A549 (cell line): ENCODE measurements at regions not wholly inside any gene's neighbourhood (a gene's known extent, or its start where the extent isn't known, plus 50 kb on each side); places are given as distances from the start of the nearest gene placed in this dataset.

Experiments
- ATAC-seq, 2 experiments: fragments of 200-7000 bp in 1 of 2; fragments of >200 bp in 1 of 2; cut with Nextera tagmentation in 1 of 2; cut with Tn5 transposase in 1 of 2; 3 replicates each; pipeline versions ENCODE4 v1.8.0 to v1.9.1; 2018 to 2020; ENCODE audit warnings: mild to moderate bottlenecking in 1 of 2, moderate library complexity in 1 of 2
- CTCF ChIA-PET: fragments of 300-600 bp; sonication (Branson Sonifier 250); formaldehyde crosslinking; extraction: SDS; loops from one replicate; lab custom pipeline; 2021; ENCODE audit warnings: antibody characterized with exemption, inconsistent platforms; lab: Yijun Ruan, JAX
- POLR2A ChIA-PET: fragments of 350-600 bp; formaldehyde crosslinking; extraction: SDS; loops from one replicate; lab custom pipeline; 2021; ENCODE audit warnings: antibody characterized with exemption, inconsistent platforms; lab: Yijun Ruan, JAX
- DNase-seq, 2 experiments: peaks; one replicate each; pipeline versions ENCODE4 v3.0.0 to v3.0.0-alpha.2; 2011 to 2016; ENCODE audit warnings: low read depth in 1 of 2, low spot score in 1 of 2
- FAIRE-seq: peaks from 2 replicates; lab custom pipeline; 2011; peaks lifted over from hg19 to GRCh38; lab: Jason Lieb, UNC
- H3K27ac ChIP-seq, 2 experiments: fragments of >200 bp; sonication (Bioruptor Twin); formaldehyde crosslinking; 3 replicates each; pipeline ENCODE4 v1.5.1; 2016 to 2017
- H3K4me1 ChIP-seq: fragments of >200 bp; sonication (Bioruptor Twin); formaldehyde crosslinking; 3 replicates; pipeline ENCODE4 v1.6.1; 2016
- H3K4me2 ChIP-seq: fragments of >200 bp; sonication (Bioruptor Twin); formaldehyde crosslinking; 3 replicates; pipeline ENCODE4 v1.6.1; 2016
- H3K4me3 ChIP-seq: fragments of >200 bp; sonication (Bioruptor Twin); formaldehyde crosslinking; 3 replicates; pipeline ENCODE4 v1.5.1; 2016
- H3K9me3 ChIP-seq: fragments of >200 bp; sonication (Bioruptor Twin); formaldehyde crosslinking; 3 replicates; pipeline ENCODE4 v1.6.1; 2016
- CBX8 ChIP-seq: fragments of 200-600 bp; sonication (generic); IDR thresholded peaks from 2 replicates; pipeline ENCODE4 v1.6.1; 2016
- EP300 ChIP-seq, 2 experiments: fragments of >200 bp; sonication (Bioruptor Twin); formaldehyde crosslinking; IDR thresholded peaks; 2 replicates in 1 of 2; 3 replicates in 1 of 2; pipeline ENCODE4 v1.6.1; 2016 to 2017
- JUN ChIP-seq, 2 experiments: fragments of >200 bp; sonication (Bioruptor Twin); formaldehyde crosslinking; IDR thresholded peaks; 2 replicates in 1 of 2; 3 replicates in 1 of 2; pipeline ENCODE4 v1.6.1; 2016 to 2017
- KDM5A ChIP-seq: fragments of 200-600 bp; sonication (generic); IDR thresholded peaks from 2 replicates; pipeline ENCODE4 v1.6.1; 2016; ENCODE audit warnings: antibody characterized with exemption, mild to moderate bottlenecking
- MAFK ChIP-seq: fragments of 450-650 bp; IDR thresholded peaks from 2 replicates; pipeline ENCODE4 v1.6.1; 2014; ENCODE audit not compliant: partially characterized antibody
- POLR2AphosphoS2 ChIP-seq: conservative IDR thresholded peaks from 2 replicates; pipeline ENCODE4 v1.6.1; 2012; ENCODE audit warnings: low read length, improper control_type of control experiment, inconsistent platforms
- RCOR1 ChIP-seq: fragments of 150-350 bp; IDR thresholded peaks from 2 replicates; pipeline ENCODE4 v1.6.1; 2014; ENCODE audit warnings: antibody characterized with exemption, low read length, low read depth
- RNF2 ChIP-seq: fragments of 200-600 bp; sonication (generic); IDR thresholded peaks from 2 replicates; pipeline ENCODE4 v1.6.1; 2016; ENCODE audit warnings: low read depth, mild to moderate bottlenecking, antibody characterized with exemption, moderate library complexity, borderline replicate concordance
- SMC3 ChIP-seq: fragments of >200 bp; sonication (Bioruptor Twin); formaldehyde crosslinking; IDR thresholded peaks from 3 replicates; pipeline ENCODE4 v1.6.1; 2018; ENCODE audit warnings: inconsistent platforms
- SREBF2 ChIP-seq: fragments of 450-650 bp; IDR thresholded peaks from 2 replicates; pipeline ENCODE4 v1.6.1; 2014; ENCODE audit warnings: mild to moderate bottlenecking, moderate library complexity
- ZC3H11A ChIP-seq: fragments of 450-650 bp; IDR thresholded peaks from 2 replicates; pipeline ENCODE4 v1.6.1; 2014; ENCODE audit warnings: antibody characterized with exemption, mild to moderate bottlenecking
- ZFP36 ChIP-seq: fragments of 450-650 bp; IDR thresholded peaks from 2 replicates; pipeline ENCODE4 v1.6.1; 2014; ENCODE audit warnings: borderline replicate concordance; ENCODE audit not compliant: partially characterized antibody
- ZNF302 ChIP-seq: fragments of 250-450 bp; sonication (Bioruptor Pico); IDR thresholded peaks from 2 replicates; pipeline ENCODE4 v1.9.0; 2021; ENCODE audit warnings: inconsistent platforms, mild to moderate bottlenecking, moderate library complexity
- WGBS: methylation state at CpG from one replicate; pipeline ENCODE4 v1.1.6; 2017; ENCODE audit errors: missing lambda C conversion rate; 5-methylcytosine and 5-hydroxymethylcytosine counted together
- TF ChIP-seq, protein P1 (sequence below): fragments of 150-350 bp; IDR thresholded peaks from 2 replicates; pipeline ENCODE4 v1.6.1; 2014; ENCODE audit warnings: low read depth, mild to moderate bottlenecking, low read length
- TF ChIP-seq, protein P2 (sequence below): fragments of 200-600 bp; sonication (generic); IDR thresholded peaks from 2 replicates; pipeline ENCODE4 v1.6.1; 2016; ENCODE audit warnings: antibody characterized with exemption, mild to moderate bottlenecking, moderate library complexity
- TF ChIP-seq, protein P3 (sequence below): fragments of >200 bp; sonication (Bioruptor Twin); formaldehyde crosslinking; IDR thresholded peaks from 3 replicates; pipeline ENCODE4 v1.6.1; 2016
- TF ChIP-seq, protein P4 (sequence below): IDR thresholded peaks from 2 replicates; pipeline ENCODE4 v1.6.1; 2012
- TF ChIP-seq, protein P5 (sequence below): IDR thresholded peaks from 2 replicates; pipeline ENCODE4 v1.6.1; 2012
- TF ChIP-seq, protein P6 (sequence below): fragments of >200 bp; sonication (Bioruptor Twin); formaldehyde crosslinking; IDR thresholded peaks from 3 replicates; pipeline ENCODE4 v1.5.1; 2016
- TF ChIP-seq, protein P7 (sequence below): fragments of 450-650 bp; IDR thresholded peaks from 2 replicates; pipeline ENCODE4 v1.6.1; 2014; ENCODE audit warnings: antibody characterized with exemption

DNA sequence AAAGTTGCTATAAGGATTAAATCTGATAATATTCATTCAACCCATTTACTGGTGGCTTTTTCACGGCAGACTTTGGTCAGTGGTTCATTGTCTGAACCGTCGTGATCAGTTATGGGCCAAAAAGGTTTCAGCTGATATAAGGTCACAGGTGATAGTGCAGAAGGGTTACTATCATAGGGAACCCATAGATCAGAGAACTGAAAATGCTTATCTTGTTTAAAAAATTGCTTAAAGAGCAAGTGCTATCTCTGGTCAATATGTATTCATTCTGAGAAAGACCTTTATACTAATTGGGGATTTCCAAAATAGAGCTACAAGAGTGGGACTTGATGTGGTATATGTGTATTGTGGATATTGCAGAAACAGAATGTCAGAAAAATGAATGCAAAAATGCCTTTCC, 147.8 kb upstream of the SEMA3E start:
- no peak for TF ChIP-seq KDM5A
- TF ChIP-seq, protein P1, sequence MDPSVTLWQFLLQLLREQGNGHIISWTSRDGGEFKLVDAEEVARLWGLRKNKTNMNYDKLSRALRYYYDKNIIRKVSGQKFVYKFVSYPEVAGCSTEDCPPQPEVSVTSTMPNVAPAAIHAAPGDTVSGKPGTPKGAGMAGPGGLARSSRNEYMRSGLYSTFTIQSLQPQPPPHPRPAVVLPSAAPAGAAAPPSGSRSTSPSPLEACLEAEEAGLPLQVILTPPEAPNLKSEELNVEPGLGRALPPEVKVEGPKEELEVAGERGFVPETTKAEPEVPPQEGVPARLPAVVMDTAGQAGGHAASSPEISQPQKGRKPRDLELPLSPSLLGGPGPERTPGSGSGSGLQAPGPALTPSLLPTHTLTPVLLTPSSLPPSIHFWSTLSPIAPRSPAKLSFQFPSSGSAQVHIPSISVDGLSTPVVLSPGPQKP = no peak
- TF ChIP-seq, protein P2, sequence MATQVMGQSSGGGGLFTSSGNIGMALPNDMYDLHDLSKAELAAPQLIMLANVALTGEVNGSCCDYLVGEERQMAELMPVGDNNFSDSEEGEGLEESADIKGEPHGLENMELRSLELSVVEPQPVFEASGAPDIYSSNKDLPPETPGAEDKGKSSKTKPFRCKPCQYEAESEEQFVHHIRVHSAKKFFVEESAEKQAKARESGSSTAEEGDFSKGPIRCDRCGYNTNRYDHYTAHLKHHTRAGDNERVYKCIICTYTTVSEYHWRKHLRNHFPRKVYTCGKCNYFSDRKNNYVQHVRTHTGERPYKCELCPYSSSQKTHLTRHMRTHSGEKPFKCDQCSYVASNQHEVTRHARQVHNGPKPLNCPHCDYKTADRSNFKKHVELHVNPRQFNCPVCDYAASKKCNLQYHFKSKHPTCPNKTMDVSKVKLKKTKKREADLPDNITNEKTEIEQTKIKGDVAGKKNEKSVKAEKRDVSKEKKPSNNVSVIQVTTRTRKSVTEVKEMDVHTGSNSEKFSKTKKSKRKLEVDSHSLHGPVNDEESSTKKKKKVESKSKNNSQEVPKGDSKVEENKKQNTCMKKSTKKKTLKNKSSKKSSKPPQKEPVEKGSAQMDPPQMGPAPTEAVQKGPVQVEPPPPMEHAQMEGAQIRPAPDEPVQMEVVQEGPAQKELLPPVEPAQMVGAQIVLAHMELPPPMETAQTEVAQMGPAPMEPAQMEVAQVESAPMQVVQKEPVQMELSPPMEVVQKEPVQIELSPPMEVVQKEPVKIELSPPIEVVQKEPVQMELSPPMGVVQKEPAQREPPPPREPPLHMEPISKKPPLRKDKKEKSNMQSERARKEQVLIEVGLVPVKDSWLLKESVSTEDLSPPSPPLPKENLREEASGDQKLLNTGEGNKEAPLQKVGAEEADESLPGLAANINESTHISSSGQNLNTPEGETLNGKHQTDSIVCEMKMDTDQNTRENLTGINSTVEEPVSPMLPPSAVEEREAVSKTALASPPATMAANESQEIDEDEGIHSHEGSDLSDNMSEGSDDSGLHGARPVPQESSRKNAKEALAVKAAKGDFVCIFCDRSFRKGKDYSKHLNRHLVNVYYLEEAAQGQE = no peak

DNA sequence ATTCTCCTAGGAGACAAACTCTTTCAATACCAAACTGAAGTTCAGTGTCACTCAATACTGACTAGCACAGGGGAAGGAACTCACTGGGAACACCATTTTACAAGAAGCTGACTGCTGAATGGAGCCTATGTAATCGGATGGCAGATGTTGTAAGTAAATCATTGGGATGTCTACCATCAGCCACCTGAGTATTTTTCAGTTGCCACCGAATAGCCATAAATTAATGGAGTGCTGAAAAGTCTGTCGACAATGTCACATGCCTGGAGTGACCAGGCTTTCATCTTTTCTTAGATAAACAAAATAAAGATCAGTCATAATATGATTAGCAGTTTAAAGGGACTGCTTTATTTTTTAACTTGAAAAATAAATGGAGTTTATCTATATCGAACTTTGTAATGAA, 145.9 kb upstream of the SEMA3E start:
- TF ChIP-seq JUN (IDR thresholded peaks at IDR 0.05) (no peak), SMC3 (no peak), ZNF302 (CRISPR knock-in tag) (no peak), RNF2 (no peak), RCOR1 (no peak), POLR2AphosphoS2 (no peak), SREBF2 (no peak), ZC3H11A (no peak), EP300 (IDR thresholded peaks at IDR 0.05) (no peak)
- TF ChIP-seq, protein P3, sequence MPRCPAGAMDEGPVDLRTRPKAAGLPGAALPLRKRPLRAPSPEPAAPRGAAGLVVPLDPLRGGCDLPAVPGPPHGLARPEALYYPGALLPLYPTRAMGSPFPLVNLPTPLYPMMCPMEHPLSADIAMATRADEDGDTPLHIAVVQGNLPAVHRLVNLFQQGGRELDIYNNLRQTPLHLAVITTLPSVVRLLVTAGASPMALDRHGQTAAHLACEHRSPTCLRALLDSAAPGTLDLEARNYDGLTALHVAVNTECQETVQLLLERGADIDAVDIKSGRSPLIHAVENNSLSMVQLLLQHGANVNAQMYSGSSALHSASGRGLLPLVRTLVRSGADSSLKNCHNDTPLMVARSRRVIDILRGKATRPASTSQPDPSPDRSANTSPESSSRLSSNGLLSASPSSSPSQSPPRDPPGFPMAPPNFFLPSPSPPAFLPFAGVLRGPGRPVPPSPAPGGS = no peak
- TF ChIP-seq, protein P4, sequence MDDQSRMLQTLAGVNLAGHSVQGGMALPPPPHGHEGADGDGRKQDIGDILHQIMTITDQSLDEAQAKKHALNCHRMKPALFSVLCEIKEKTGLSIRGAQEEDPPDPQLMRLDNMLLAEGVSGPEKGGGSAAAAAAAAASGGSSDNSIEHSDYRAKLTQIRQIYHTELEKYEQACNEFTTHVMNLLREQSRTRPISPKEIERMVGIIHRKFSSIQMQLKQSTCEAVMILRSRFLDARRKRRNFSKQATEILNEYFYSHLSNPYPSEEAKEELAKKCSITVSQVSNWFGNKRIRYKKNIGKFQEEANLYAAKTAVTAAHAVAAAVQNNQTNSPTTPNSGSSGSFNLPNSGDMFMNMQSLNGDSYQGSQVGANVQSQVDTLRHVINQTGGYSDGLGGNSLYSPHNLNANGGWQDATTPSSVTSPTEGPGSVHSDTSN = no peak
- TF ChIP-seq, protein P5, sequence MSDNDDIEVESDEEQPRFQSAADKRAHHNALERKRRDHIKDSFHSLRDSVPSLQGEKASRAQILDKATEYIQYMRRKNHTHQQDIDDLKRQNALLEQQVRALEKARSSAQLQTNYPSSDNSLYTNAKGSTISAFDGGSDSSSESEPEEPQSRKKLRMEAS = no peak
- ChIA-PET CTCF (no interaction called here), POLR2A (no interaction called here)
- Histone ChIP-seq H3K4me3 (no peak overlapping the region), H3K9me3 (no peaks in the 10 kb centered on the region), H3K27ac (no peak overlapping the region), H3K4me1 (no peaks in the 10 kb centered on the region), H3K4me2 (no peak overlapping the region)
- no peak for DNase-seq
- ATAC-seq = no peak
- whole genome bisulfite sequencing = 37% methylated on average over 4 of the region's 4 CpGs
- no peak for FAIRE-seq

More for the DNA sequence above, 147.8 kb upstream of the SEMA3E start:
- 76% methylated on average over 3 of the region's 3 CpGs for WGBS
- H3K4me1 ChIP-seq = no peaks in the 10 kb centered on the region
- no peaks in the 10 kb centered on the region for H3K9me3 ChIP-seq
- ATAC-seq = no peak
- no peak overlapping the region for H3K27ac ChIP-seq
- no peak overlapping the region for H3K4me2 ChIP-seq
- FAIRE-seq = no peak
- CTCF ChIA-PET = no interaction called here
- no peak overlapping the region for H3K4me3 ChIP-seq
- POLR2A ChIA-PET = no interaction called here
- DNase-seq = no peak

DNA sequence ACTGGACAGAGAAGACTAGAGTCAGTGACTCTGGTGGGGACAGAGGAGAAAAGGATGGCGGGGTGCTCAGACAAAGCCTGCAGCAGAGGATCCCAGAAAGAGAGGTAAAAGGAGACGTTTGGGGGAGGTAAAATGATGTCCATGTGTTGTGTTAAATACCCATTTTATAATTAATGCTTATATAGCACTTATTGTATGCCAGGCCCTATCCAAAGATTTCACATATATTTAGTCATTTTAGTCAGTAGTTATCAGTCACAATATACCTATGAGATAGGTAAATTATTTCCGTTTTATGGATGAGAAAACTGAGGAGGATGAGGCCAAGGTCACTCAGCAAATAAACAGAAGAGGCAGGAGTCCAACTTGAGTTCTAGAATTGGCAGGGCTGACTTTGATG, 144.6 kb upstream of the SEMA3E start:
- WGBS = 36% methylated on average over 3 of the region's 3 CpGs
- ATAC-seq = no peak
- CTCF ChIA-PET = no interaction called here
- no peak overlapping the region for H3K27ac ChIP-seq
- no peaks in the 10 kb centered on the region for H3K9me3 ChIP-seq
- TF ChIP-seq POLR2AphosphoS2 (no peak), MAFK (peak; percentile 53), ZFP36 (no peak), CBX8 (no peak), SREBF2 (no peak)
- TF ChIP-seq, protein P6, sequence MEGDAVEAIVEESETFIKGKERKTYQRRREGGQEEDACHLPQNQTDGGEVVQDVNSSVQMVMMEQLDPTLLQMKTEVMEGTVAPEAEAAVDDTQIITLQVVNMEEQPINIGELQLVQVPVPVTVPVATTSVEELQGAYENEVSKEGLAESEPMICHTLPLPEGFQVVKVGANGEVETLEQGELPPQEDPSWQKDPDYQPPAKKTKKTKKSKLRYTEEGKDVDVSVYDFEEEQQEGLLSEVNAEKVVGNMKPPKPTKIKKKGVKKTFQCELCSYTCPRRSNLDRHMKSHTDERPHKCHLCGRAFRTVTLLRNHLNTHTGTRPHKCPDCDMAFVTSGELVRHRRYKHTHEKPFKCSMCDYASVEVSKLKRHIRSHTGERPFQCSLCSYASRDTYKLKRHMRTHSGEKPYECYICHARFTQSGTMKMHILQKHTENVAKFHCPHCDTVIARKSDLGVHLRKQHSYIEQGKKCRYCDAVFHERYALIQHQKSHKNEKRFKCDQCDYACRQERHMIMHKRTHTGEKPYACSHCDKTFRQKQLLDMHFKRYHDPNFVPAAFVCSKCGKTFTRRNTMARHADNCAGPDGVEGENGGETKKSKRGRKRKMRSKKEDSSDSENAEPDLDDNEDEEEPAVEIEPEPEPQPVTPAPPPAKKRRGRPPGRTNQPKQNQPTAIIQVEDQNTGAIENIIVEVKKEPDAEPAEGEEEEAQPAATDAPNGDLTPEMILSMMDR = no peak
- TF ChIP-seq, protein P7, sequence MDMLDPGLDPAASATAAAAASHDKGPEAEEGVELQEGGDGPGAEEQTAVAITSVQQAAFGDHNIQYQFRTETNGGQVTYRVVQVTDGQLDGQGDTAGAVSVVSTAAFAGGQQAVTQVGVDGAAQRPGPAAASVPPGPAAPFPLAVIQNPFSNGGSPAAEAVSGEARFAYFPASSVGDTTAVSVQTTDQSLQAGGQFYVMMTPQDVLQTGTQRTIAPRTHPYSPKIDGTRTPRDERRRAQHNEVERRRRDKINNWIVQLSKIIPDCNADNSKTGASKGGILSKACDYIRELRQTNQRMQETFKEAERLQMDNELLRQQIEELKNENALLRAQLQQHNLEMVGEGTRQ = no peak
- TF ChIP-seq, protein P3 = no peak
- TF ChIP-seq, all 56 proteins: peak for 1
- no peak for DNase-seq
- FAIRE-seq = no peak
- Histone ChIP-seq H3K4me1 (no peaks in the 10 kb centered on the region), H3K4me3 (no peak overlapping the region), H3K4me2 (no peak overlapping the region)
- POLR2A ChIA-PET = no interaction called here
